ENCODE measurements at regions not wholly inside any gene's neighbourhood (a gene's known extent, or its start where the extent isn't known, plus 50 kb on each side); places are given as distances from the start of the nearest gene placed in this dataset.
"Not testable (repeated sequence)": the region's sequence is repeated elsewhere in the genome, so short reads cannot be mapped to it uniquely, and the experiment has no call there.

DNA sequence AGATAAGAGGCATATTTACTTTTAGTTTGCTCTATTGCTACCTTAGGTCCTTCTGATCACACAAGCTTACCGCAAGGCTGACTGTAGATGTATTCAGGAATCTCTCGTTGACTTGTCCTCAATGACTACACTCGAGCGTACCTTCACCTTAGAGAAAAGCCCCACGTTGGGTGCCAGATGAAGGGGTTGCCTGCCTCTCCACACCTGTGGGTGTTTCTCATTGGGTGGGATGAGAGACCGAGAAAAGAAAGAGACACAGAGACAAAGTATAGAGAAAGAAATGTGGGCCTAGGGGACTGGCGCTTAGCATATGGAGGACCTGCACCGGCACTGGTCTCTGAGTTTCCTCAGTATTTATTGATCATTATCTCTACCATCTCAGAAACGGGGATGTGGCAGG lies 51.8 kb downstream of the ASCL4 start:
- DNase-seq, result no peak

DNA sequence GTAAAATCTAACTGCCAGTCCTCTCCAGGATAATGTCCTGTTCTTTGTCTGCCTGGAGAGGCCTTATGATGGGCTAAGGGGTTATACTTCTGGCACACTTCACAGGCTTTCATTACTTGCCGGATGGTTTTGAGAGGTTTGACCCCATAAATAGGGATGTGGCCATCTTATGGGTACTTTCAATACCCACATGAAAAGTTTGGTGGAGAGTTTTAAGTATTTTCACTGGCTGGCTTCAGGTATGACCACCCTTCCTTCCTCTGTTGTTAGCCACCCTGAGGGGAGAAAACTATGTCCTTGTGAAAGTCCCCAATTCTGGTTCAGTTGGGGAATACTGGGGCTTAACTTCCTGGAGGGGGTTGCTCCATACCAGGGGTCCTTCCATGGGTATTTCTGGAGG lies 54.8 kb downstream of the ASCL4 start:
- DNase-seq, result no peak

DNA sequence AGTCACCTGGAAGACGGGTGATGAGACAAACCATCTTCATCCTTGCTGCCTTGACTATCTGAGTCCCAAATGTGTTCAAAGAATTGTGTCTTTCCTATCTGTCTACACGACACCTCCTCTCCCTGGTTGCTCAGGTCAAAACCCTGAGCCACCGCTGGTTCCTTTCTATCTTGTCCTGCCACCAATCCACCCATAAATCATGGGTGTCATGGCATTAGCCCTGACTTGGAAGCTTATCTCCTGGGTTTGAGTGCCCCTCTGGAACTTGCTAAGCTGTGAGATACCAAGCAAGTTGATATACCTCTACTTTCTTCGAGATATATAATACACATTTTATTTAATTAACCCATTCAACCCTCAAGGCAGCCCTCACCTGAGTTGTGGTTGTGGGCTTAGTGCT lies 57.9 kb downstream of the ASCL4 start:
- no peak for DNase-seq

DNA sequence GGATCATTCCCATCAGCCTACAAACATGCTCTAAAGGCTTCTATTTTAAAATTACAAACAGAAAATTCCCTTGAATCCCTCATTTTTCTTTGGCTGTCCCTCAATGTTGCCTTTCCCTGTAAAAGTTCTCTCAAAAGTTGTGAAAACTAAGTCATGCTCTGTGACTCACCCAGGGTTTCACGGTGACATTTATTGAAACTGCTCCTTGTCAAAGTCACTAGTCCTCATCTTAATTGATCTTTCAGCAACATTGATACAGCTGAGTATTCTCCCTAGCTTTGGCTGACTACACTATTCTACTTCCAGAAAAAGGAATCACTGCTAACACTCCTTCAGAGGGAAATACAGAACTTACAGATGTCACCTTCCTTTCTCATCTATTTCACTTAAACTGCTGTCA lies 65.7 kb downstream of the ASCL4 start:
- DNase-seq, result no peak

DNA sequence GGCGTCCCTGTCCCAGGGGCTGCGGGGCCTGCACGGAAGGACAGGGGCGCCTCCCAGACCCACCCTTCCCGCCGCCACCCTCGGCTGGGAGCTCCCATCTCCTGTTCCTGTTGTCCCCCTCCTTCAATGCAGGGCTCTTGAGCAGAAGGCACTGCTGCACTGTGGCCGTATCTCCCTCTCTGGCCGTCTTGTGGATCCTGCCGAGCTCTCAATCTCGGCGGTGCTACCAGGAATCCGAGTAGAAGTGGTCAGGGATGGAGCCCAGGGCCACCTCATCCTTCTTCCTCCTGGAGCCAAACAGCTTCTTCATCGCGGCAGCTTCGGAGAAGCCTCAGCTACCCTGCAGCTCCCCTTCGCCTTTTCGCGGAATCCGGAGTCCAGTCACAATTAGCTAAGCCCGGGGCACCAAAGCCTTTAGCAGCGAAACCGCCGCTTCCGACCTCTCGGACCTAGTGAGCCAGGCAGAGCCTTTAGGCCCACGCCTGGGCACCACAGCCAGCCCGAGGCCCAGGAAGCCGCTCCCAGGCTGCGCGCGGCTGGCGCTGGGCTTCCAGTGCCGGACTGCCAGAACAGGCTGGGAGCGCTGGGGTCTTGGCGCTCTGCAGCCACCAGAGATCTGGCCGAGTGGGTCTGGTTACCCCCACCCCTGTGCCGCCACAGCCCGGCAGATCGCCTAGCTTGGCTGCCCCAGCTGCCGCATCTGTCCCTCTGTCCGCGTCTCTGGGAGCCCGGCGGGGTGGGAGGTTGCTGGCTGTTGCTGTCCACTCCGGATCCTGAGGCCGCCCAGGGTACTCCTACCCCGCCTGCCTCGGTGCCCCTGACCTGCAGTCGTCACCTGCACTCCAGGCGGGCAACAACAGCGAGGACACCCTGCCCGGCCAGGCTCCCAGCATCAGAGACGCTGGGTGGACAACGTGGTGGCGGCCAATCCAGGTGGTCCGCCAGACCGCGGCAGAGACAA lies 69.1 kb downstream of the ASCL4 start:
- DNase-seq, result no peak

DNA sequence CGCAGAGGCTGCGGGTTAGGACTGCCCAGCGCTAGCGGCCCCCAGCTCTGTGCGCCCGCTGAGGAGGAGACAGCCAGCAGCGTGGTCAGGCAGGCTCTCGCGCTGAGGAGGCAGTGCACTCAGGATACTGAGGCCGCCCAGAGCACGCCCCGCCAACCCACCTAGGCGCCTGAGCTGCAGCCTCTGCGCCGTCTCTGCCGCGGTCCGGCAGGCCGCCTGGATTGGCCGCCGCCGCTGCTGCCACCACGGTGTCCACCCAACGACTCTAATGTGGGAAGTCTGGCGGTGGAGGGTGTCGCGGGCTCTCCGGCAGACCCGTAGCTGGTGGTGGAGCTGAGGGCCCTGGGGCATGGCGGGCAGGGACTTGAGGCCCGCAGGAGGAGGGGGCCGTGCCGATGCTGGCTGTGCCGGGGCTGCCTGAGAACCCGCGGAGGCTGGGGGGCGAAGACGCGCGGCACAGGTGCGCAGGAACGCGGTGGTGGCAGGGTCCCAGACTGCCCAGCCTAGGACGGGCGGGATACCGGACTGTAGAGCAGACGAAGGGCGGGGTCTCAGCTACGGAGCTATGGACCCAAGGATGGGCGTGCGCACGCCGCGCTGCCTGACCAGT lies 69.9 kb downstream of the ASCL4 start:
- DNase-seq, result no peak

DNA sequence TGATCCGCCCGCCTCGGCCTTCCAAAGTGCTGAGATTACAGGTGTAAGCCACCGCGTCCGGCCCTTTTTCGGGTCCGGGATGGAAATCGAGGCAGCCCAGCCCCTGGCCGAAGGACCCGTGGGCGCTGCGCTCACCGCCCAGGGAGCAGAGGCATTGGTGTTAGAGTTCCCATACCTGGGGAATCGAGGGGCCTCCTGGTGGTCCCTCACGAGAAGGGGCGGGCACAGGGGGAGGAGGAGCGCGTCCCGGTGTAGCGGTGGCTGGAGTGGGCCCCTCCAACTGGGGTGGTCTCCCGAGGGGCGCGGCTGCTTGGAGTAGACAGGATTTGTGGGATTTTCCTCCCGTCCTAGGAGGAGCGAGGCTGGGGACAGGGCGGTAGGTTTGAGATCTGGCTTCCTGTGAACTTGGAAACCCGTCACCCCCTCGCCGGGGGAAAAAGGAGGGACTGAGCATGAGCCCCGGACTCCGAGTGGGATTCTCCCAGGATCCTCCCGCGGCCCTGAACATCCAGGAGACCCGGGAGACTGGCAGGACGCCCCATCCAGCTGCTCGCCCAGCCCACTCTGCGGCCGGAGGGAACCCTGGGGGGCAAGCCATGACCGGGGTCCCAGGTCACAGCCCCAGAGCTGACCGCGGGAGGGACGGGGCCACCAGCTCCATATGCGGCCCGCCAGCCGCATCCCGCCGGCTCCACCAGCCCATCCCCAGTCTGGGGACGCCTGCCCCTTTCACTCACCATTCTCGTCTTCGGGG lies 70.9 kb downstream of the ASCL4 start:
- no peak for DNase-seq

DNA sequence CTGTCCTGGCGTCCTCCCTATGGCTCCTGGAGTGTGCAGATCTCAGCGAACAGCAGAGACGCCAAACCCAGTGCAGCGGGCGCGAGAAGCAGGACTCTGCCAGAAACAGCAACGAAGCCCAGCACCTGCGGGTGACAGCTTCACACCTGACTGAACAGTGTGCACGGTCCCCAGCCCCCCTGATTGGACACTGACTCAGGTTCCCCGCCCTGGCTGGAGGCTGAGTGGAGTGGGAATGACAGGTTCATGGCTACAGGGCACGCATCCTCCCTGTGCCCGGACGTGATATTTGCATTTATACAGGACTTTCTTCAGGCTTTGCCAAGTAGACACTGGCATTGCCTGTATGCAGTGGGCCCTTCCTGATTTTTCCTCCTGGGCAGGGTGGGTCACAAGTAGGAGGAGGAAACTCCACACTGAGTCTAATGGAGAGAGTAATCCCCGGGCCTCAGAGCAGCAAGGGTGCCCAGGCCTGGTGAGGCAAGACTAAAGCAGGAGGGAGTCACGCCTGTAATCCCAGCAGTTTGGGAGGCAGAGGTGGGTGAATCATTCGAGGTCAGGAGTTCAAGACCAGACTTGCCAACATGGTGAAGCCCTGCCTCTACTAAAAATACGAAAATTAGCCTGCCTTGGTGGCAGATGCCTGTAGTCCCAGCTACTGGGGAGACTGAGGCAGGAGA lies 71.6 kb downstream of the ASCL4 start:
- DNase-seq, result no peak

DNA sequence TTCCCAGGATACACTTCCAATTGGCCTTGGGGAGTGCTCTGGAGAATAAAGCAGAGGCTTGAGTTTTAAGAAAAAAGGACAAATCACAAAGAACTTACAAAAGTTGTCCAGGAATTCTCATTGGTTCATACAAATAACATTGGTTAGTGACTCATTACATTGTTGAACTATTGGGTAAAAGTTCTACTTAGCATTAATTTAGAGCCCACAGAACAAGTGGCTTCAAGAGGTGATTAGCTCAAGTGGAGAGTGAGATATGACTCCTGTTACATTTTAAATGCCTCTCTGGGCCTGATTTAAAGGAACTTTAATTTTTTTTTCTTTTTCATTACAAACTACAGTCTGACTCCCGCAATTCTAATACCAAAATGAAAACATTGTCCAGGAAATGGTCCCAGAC lies 72.9 kb downstream of the ASCL4 start:
- no peak for DNase-seq

DNA sequence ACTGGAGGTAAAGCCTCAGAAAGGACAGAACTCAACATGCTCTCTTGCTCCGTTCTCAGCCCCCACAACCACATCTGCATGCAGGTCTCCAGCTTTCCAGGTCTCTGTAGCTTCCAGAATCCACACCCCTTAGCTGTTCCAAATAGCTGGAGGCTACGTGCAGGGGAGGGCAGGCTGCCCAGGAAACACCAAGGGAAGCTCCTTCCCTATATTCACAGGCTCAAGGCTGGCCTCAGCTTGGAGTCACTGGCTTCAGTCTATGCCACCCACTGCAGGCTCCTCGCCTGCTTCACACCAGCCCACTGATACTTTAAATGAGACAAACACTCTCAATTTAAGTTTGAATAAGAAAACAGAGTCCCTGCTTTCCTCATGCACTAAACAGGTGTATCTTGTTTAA lies 73.3 kb downstream of the ASCL4 start:
- no peak for DNase-seq

DNA sequence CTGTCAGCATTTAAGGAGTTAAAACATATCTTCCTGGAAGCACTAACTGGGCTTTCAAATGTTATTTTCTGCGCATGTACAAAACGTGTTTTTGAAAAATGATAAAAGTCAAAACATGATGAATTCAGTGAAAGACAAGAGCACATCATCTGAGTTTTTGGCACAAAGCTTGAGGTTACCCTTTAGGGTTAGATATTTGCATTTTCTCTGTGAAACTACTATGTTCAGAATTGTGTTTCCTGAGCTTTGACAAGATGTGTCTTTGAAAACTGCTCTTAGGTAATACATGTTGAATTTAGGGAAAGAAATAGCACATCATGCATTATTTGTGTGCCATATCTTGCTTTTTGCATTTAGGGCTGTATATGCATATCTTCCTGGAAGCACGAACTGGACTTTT lies 79.0 kb downstream of the ASCL4 start:
- no peak for DNase-seq

DNA sequence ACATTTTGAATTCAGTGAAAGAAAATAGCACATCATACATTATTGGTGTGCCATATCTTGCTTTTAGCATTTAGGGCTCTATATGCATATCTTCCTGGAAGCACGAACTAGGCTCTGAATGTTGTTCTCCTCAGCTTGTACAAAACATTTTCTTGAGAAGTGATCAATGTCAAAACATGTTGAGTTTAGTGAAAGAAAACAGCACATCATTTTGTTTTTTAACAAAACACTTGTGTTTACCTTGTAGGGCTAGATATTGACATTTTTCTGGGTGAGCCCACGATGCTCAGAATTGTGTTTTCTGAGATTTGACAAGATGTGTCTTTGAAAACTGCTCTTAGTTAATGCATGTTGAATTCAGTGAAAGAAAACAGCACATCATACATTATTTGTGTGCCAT lies 81.0 kb downstream of the ASCL4 start:
- no peak for DNase-seq

DNA sequence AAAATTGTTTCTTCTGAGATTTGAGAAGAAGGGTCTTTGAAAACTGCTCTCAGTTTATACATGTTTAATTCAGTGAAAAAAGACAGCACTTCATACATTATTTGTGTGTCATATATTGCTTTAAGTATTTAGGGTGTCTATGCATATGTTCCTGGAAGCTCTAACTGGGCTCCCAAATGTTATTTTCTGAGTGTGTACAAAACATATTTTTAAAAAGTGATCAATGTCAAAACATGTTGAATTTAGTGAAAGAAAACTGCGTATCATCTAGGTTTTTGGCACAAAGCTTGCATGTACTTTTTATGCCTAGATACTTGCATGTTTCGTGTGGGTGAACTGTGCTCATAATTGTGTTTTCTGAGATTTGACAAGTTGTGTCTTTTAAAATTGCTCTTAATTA lies 81.6 kb downstream of the ASCL4 start:
- no peak for DNase-seq

DNA sequence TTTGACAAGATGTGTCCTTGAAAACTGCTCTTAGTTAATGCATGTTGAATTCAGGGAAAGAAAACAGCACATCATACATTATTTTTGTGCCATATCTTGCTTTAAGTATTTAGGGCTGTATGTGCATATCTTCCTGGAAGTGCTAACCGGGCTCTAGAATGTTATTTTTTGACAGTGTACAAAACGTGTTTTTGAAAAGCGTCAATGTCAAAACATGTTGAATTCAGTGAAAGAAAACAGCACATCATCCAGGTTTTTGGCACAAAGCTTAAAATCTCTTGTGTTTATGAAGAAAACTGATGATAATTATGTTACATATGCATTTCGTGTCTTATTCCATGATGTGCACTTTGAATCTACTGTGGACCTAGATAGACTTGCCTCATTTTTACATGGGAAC lies 82.7 kb downstream of the ASCL4 start:
- no peak for DNase-seq

DNA sequence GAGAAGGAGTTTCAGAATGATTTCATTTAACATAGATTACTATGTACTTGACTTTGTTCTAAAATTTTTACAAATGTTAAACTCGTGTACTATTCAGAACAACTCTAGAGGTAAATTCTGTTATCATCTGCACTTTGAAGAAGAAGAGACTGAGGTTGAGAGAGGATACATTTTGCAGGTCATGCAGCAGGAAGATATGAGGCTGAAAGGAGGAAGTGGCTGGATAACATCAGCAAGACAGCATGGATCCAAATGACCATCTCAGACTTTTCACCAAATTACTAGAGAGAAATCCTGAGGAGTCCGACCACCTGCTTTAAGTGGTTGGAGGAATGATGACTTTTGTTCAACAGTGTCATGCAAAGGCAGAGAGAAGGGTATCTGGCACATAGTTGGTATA lies 84.9 kb downstream of the ASCL4 start:
- DNase-seq, result no peak

DNA sequence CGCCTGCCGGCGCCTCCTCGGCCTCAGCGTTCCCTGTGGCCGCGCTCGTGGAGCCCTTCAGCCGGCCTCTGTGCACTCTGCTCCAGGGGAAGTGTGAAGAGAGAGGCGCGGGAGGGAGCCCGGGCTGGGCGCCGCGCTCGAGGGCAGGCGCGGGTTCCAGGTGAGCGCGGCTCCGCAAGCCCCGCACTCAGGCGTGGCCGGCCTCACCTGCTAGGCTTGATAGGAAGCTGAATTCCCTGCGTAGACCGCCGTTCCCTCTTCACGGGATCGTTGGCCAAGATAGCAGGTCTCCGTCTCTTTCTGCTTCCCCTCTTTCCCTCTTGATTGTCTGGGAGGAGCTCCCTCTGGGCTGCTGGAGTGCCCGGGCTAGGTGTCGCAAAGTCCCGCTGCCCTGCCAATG lies 89.7 kb downstream of the ASCL4 start:
- DNase-seq, result no peak

DNA sequence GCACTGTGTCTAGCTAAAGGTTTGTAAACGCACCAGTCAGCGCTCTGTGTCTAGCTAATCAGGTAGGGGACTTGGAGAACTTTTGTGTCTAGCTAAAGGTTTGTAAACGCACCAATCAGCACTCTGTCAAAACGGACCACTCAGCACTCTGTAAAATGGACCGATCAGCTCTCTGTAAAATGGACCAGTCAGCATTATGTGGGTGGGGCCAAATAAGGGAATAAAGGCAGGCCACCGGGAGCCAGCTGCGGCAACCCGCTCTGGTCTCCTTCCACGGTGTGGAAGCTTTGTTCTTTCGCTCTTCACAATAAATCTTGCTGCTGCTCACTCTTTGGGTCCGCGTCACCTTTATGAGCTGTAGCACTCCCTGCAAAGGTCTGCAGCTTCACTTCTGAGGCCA lies 90.2 kb downstream of the ASCL4 start:
- DNase-seq, result not testable (repeated sequence)

DNA sequence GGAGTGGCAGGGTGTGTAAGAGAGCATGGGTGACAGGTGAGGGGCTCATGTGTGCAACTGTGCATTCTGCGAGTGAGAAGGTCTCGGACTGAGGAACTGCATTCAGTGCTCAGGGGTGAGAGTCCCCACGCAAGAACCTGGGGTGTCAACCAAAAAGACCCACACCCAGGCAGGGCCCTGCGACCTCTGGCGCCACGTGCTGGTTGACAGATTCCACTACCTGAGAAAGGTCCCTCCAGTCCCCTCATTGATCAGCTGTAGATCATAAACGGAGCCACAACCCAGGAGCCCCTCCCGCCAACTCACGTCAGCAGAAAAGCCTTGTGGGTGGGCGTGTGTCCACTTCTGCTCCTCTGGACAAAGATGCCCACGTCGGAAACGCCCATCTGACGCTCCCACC lies 98.7 kb downstream of the ASCL4 start:
- DNase-seq, result no peak

DNA sequence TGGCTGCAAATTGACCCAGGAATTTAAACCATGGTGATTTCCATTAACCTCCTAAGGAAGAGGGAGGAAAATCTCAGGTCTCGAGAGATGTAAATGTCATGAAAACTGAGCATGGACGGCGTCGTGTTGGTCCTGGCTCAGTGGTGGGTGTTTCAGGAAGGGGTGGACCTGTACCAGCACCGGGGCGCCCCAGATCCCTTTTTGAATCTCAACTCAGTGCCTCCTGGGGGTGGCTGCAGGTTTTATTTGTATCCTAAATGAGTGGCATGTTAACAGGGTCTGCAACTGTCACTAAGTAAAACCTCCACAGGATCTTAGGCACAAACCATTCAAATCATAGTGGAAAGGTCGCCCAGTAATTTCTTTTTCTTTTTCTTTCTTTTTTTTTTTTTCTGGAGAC lies 101.3 kb downstream of the ASCL4 start:
- no peak for DNase-seq

DNA sequence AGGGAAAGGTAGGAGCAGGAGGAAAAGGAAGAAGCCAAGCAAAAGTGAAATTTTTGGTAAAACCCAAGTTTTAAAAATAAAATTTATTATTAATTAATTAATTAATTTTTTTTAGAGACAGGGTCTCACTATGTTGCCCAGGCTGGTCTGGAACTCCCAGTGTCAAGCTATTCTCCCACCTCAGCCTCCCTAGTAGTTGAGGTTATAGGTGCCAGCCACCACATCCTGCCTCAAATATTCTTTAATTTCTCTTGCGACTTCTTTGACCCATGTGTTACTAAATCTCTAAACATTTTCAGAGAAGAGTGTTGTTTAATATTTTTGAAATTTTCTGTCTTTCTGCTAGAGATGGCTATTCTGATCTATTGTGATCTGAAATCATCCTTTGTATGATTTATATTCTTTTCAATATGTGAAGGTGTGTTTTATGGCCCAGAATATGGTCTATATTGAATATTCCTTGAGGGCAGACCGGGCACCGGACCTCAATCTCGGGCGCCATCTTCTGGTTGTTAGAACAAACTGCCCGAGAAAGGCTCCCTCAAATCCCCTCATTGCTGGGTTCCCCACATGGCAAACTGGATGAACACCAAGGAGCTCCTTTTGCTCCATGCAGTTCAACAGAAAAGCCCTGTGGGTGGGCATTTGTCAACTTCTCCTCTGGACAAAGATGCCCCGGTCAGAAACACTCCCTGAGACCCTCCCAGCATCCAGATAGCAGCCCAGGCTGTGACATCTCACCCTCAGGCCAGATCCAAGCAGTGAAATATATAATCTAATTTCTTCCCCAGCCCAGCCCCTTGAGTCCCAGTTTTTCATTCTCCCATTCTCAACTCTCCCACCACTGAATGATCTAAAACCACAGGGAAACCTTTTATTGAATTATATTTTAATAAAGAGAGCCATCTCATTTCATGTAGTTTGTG lies 110.5 kb downstream of the ASCL4 start:
- DNase-seq, result peak; percentile 7

DNA sequence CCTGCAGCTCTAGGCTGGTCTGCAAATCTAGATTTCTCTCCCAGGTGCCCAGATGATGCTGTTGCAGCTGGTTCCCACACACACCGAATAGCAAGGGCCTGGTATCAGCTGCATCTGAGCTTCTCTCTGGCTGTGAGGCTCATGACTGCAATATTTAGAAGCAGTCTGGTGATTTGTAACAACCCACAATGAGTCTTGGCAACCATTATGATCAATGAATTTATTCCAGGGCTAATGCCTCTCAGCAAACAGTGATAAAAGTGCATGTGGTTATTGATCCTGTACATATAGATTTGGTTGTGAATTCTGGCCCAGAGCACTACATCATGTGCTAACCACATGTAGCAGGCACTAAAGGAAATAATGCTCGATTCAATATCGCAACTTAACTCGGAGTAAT lies 114.3 kb downstream of the ASCL4 start:
- DNase-seq, result no peak

DNA sequence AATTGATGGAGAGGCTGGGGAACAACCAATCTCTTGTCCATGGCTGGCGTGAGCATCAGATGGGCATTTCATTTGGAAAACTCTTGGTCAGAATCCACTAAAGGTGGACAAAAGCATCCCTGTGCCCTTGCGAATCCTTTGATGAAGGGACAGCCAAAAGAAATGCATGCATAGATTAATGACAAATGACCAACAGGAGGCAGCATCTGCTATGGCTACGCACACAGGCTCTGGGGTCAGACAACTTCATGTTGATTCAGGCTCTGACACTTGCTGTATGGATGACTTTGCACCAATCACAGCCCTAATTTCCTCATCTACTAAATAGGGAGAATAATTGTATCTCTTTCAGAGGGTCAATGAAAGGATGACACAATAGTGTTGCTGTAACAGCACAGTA lies 117.5 kb downstream of the ASCL4 start:
- no peak for DNase-seq
